ENCODE measurements at regions not wholly inside any gene's neighbourhood (a gene's known extent, or its start where the extent isn't known, plus 50 kb on each side); places are given as distances from the start of the nearest gene placed in this dataset.
"Not testable (repeated sequence)": the region's sequence is repeated elsewhere in the genome, so short reads cannot be mapped to it uniquely, and the experiment has no call there.

GRCh38 chr16:86272744-86273143 lies 237.6 kb upstream of the FOXF1 start:
- no peaks in the 10 kb centered on the region for H3K36me3 ChIP-seq (ENCODE audit: control insufficient read depth, low read depth, low read length)
- H3K27ac ChIP-seq (ENCODE audit: low read length) = no peak overlapping the region
- H3K9ac ChIP-seq (ENCODE audit: low read length) = no peak overlapping the region
- no peaks in the 10 kb centered on the region for H3K9me3 ChIP-seq (ENCODE audit: control insufficient read depth, low read depth, low read length)
- no peak overlapping the region for H3K4me3 ChIP-seq (ENCODE audit: low read length)
- no peaks in the 10 kb centered on the region for H3K27me3 ChIP-seq (ENCODE audit: control insufficient read depth, insufficient read depth, low read length)
- peaks cover 8% of the 10 kb centered on the region for H3K4me1 ChIP-seq (ENCODE audit: control insufficient read depth, low read depth, low read length)

- Histone ChIP-seq H3K27me3 (ENCODE audit: control insufficient read depth, insufficient read depth, low read length) (peaks cover 6% of the 10 kb centered on the region), H3K4me1 (ENCODE audit: control insufficient read depth, low read depth, low read length) (peaks cover 11% of the 10 kb centered on the region), H3K9me3 (ENCODE audit: control insufficient read depth, low read depth, low read length) (no peaks in the 10 kb centered on the region), H3K27ac (ENCODE audit: low read length) (no peak overlapping the region), H3K9ac (ENCODE audit: low read length) (no peak overlapping the region), H3K36me3 (ENCODE audit: control insufficient read depth, low read depth, low read length) (no peaks in the 10 kb centered on the region), H3K4me3 (ENCODE audit: low read length) (no peak overlapping the region)
Observed at GRCh38 chr16:86277221-86277620, 233.1 kb upstream of the FOXF1 start.

GRCh38 chr16:86277859-86278258 lies 232.5 kb upstream of the FOXF1 start:
- peaks cover 11% of the 10 kb centered on the region for H3K4me1 ChIP-seq (ENCODE audit: control insufficient read depth, low read depth, low read length)
- not testable (repeated sequence) for H3K9ac ChIP-seq (ENCODE audit: low read length); H3K4me3 ChIP-seq (ENCODE audit: low read length); H3K9me3 ChIP-seq (ENCODE audit: control insufficient read depth, low read depth, low read length); H3K36me3 ChIP-seq (ENCODE audit: control insufficient read depth, low read depth, low read length); H3K27ac ChIP-seq (ENCODE audit: low read length)
- peaks cover 12% of the 10 kb centered on the region for H3K27me3 ChIP-seq (ENCODE audit: control insufficient read depth, insufficient read depth, low read length)

GRCh38 chr16:86281421-86281820 lies 228.9 kb upstream of the FOXF1 start:
- Histone ChIP-seq H3K27ac (ENCODE audit: low read length) (no peak overlapping the region), H3K9ac (ENCODE audit: low read length) (no peak overlapping the region), H3K36me3 (ENCODE audit: control insufficient read depth, low read depth, low read length) (no peaks in the 10 kb centered on the region), H3K9me3 (ENCODE audit: control insufficient read depth, low read depth, low read length) (no peaks in the 10 kb centered on the region), H3K27me3 (ENCODE audit: control insufficient read depth, insufficient read depth, low read length) (peaks cover 45% of the 10 kb centered on the region), H3K4me1 (ENCODE audit: control insufficient read depth, low read depth, low read length) (peaks cover 24% of the 10 kb centered on the region), H3K4me3 (ENCODE audit: low read length) (no peak overlapping the region)

- Histone ChIP-seq H3K9me3 (ENCODE audit: control insufficient read depth, low read depth, low read length) (no peaks in the 10 kb centered on the region), H3K27ac (ENCODE audit: low read length) (no peak overlapping the region), H3K4me1 (ENCODE audit: control insufficient read depth, low read depth, low read length) (peaks cover 30% of the 10 kb centered on the region), H3K27me3 (ENCODE audit: control insufficient read depth, insufficient read depth, low read length) (peaks cover 71% of the 10 kb centered on the region), H3K36me3 (ENCODE audit: control insufficient read depth, low read depth, low read length) (no peaks in the 10 kb centered on the region), H3K9ac (ENCODE audit: low read length) (no peak overlapping the region), H3K4me3 (ENCODE audit: low read length) (no peak overlapping the region)
Observed at GRCh38 chr16:86283944-86284343, 226.4 kb upstream of the FOXF1 start.

- no peaks in the 10 kb centered on the region for H3K36me3 ChIP-seq (ENCODE audit: control insufficient read depth, low read depth, low read length)
- H3K27me3 ChIP-seq (ENCODE audit: control insufficient read depth, insufficient read depth, low read length) = peaks cover 85% of the 10 kb centered on the region
- peaks cover 38% of the 10 kb centered on the region for H3K4me1 ChIP-seq (ENCODE audit: control insufficient read depth, low read depth, low read length)
- H3K27ac ChIP-seq (ENCODE audit: low read length) = no peak overlapping the region
- H3K4me3 ChIP-seq (ENCODE audit: low read length) = no peak overlapping the region
- no peaks in the 10 kb centered on the region for H3K9me3 ChIP-seq (ENCODE audit: control insufficient read depth, low read depth, low read length)
- H3K9ac ChIP-seq (ENCODE audit: low read length) = no peak overlapping the region
Observed at GRCh38 chr16:86285421-86285820, 224.9 kb upstream of the FOXF1 start.

- no peaks in the 10 kb centered on the region for H3K36me3 ChIP-seq (ENCODE audit: control insufficient read depth, low read depth, low read length)
- H3K27ac ChIP-seq (ENCODE audit: low read length) = no peak overlapping the region
- peaks cover 92% of the 10 kb centered on the region for H3K27me3 ChIP-seq (ENCODE audit: control insufficient read depth, insufficient read depth, low read length)
- H3K4me1 ChIP-seq (ENCODE audit: control insufficient read depth, low read depth, low read length) = peaks cover 37% of the 10 kb centered on the region
- H3K9ac ChIP-seq (ENCODE audit: low read length) = no peak overlapping the region
- H3K9me3 ChIP-seq (ENCODE audit: control insufficient read depth, low read depth, low read length) = no peaks in the 10 kb centered on the region
- H3K4me3 ChIP-seq (ENCODE audit: low read length) = peak overlapping the region; percentile 63
Observed at GRCh38 chr16:86285938-86286921, 224.1 kb upstream of the FOXF1 start.

- Histone ChIP-seq H3K4me3 (ENCODE audit: low read length) (peak overlapping the region; percentile 63), H3K36me3 (ENCODE audit: control insufficient read depth, low read depth, low read length) (no peaks in the 10 kb centered on the region), H3K4me1 (ENCODE audit: control insufficient read depth, low read depth, low read length) (peaks cover 34% of the 10 kb centered on the region), H3K27ac (ENCODE audit: low read length) (no peak overlapping the region), H3K9ac (ENCODE audit: low read length) (no peak overlapping the region), H3K9me3 (ENCODE audit: control insufficient read depth, low read depth, low read length) (no peaks in the 10 kb centered on the region), H3K27me3 (ENCODE audit: control insufficient read depth, insufficient read depth, low read length) (peaks cover 96% of the 10 kb centered on the region)
Observed at GRCh38 chr16:86286991-86287663, 223.2 kb upstream of the FOXF1 start.

- Histone ChIP-seq H3K4me3 (ENCODE audit: low read length) (peak overlapping the region; percentile 63), H3K36me3 (ENCODE audit: control insufficient read depth, low read depth, low read length) (no peaks in the 10 kb centered on the region), H3K27ac (ENCODE audit: low read length) (no peak overlapping the region), H3K9ac (ENCODE audit: low read length) (no peak overlapping the region), H3K27me3 (ENCODE audit: control insufficient read depth, insufficient read depth, low read length) (peaks cover 98% of the 10 kb centered on the region), H3K9me3 (ENCODE audit: control insufficient read depth, low read depth, low read length) (no peaks in the 10 kb centered on the region), H3K4me1 (ENCODE audit: control insufficient read depth, low read depth, low read length) (peaks cover 34% of the 10 kb centered on the region)
Observed at GRCh38 chr16:86287664-86288201, 222.6 kb upstream of the FOXF1 start.

- Histone ChIP-seq H3K9me3 (ENCODE audit: control insufficient read depth, low read depth, low read length) (no peaks in the 10 kb centered on the region), H3K4me3 (ENCODE audit: low read length) (peak overlapping the region; percentile 4), H3K27me3 (ENCODE audit: control insufficient read depth, insufficient read depth, low read length) (peaks cover 100% of the 10 kb centered on the region), H3K36me3 (ENCODE audit: control insufficient read depth, low read depth, low read length) (no peaks in the 10 kb centered on the region), H3K4me1 (ENCODE audit: control insufficient read depth, low read depth, low read length) (peaks cover 34% of the 10 kb centered on the region), H3K9ac (ENCODE audit: low read length) (no peak overlapping the region), H3K27ac (ENCODE audit: low read length) (no peak overlapping the region)
Observed at GRCh38 chr16:86288716-86289294, 221.5 kb upstream of the FOXF1 start.

- no peak overlapping the region for H3K27ac ChIP-seq (ENCODE audit: low read length)
- H3K27me3 ChIP-seq (ENCODE audit: control insufficient read depth, insufficient read depth, low read length) = peaks cover 98% of the 10 kb centered on the region
- no peak overlapping the region for H3K9ac ChIP-seq (ENCODE audit: low read length)
- H3K4me1 ChIP-seq (ENCODE audit: control insufficient read depth, low read depth, low read length) = peaks cover 30% of the 10 kb centered on the region
- H3K9me3 ChIP-seq (ENCODE audit: control insufficient read depth, low read depth, low read length) = no peaks in the 10 kb centered on the region
- no peaks in the 10 kb centered on the region for H3K36me3 ChIP-seq (ENCODE audit: control insufficient read depth, low read depth, low read length)
- H3K4me3 ChIP-seq (ENCODE audit: low read length) = no peak overlapping the region
Observed at GRCh38 chr16:86289304-86289703, 221.0 kb upstream of the FOXF1 start.

Data from iPS-18a (cell line).